ENCODE measurements at regions not wholly inside any gene's neighbourhood (a gene's known extent, or its start where the extent isn't known, plus 50 kb on each side); places are given as distances from the start of the nearest gene placed in this dataset.
A peak's percentile ranks its signal among the peaks of the same experiment; 100 is the strongest.

GRCh38 chr3:126245811-126246727, 65.7 kb upstream of the ALDH1L1 start:
- Histone ChIP-seq H2AFZ (ENCODE audit: low read depth, low read length) (no peak overlapping the region), H3K4me2 (ENCODE audit: low read length) (no peak overlapping the region), H3F3A (ENCODE audit: insufficient read depth, low read length, poor library complexity, severe bottlenecking) (no peaks in the 10 kb centered on the region), H3K27ac (ENCODE audit: low read length) (no peak overlapping the region), H3K9me2 (ENCODE audit: insufficient read depth, low read length) (no peaks in the 10 kb centered on the region), H3K79me2 (replicated peaks; ENCODE audit: insufficient read depth, low read length) (no peaks in the 10 kb centered on the region), H3K9me3 (ENCODE audit: low read length) (no peaks in the 10 kb centered on the region), H3K27me3 (ENCODE audit: insufficient read depth, low read depth, low read length) (no peaks in the 10 kb centered on the region), H3K4me3 (ENCODE audit: low read length) (no peak overlapping the region), H4K20me1 (ENCODE audit: insufficient read depth) (no peaks in the 10 kb centered on the region), H3K36me3 (ENCODE audit: insufficient read depth, low read length) (no peaks in the 10 kb centered on the region), H3K9ac (ENCODE audit: low read length) (no peak overlapping the region)
- peak; percentile 46 for TF ChIP-seq SMC3 (conservative IDR thresholded peaks at IDR 0.05; ENCODE audit: poor library complexity)
- no peak for TF ChIP-seq EP300 (conservative IDR thresholded peaks at IDR 0.05; ENCODE audit: poor library complexity, severe bottlenecking)
- TF ChIP-seq CTCF (IDR thresholded peaks at IDR 0.05; ENCODE audit: poor library complexity, severe bottlenecking) = peak; percentile 47
- peak; percentile 42 for TF ChIP-seq RAD21 (conservative IDR thresholded peaks at IDR 0.05)
- TF ChIP-seq POLR2AphosphoS5 (IDR thresholded peaks at IDR 0.05) = no peak
- TF ChIP-seq EZH2 (IDR thresholded peaks at IDR 0.05; ENCODE audit: borderline replicate concordance, insufficient read depth, low read length, poor library complexity, severe bottlenecking) = no peak
